WTC11 (cell line): ENCODE measurements at regions not wholly inside any gene's neighbourhood (a gene's known extent, or its start where the extent isn't known, plus 50 kb on each side); places are given as distances from the start of the nearest gene placed in this dataset.
"Not testable (repeated sequence)": the region's sequence is repeated elsewhere in the genome, so short reads cannot be mapped to it uniquely, and the experiment has no call there.

ENCODE experiments used
- ATF3 ChIP-seq: sonication (generic); formaldehyde crosslinking; conservative IDR thresholded peaks from 2 replicates; pipeline ENCODE4 v1.8.1; 2022; ENCODE audit warnings: mild to moderate bottlenecking, missing genetic modification reagents
- CREB1 ChIP-seq: sonication (generic); formaldehyde crosslinking; IDR thresholded peaks from 2 replicates; pipeline ENCODE4 v1.8.0; 2023; ENCODE audit warnings: mild to moderate bottlenecking, missing genetic modification reagents
- CTCF ChIP-seq: fragments of 200-600 bp; IDR thresholded peaks from 2 replicates; pipeline ENCODE4 v1.8.0; 2022; ENCODE audit warnings: antibody characterized with exemption
- E2F1 ChIP-seq: sonication (generic); formaldehyde crosslinking; IDR thresholded peaks from 2 replicates; pipeline ENCODE4 v1.8.0; 2022; ENCODE audit warnings: mild to moderate bottlenecking, missing genetic modification reagents
- E2F4 ChIP-seq: sonication (generic); formaldehyde crosslinking; IDR thresholded peaks from 2 replicates; pipeline ENCODE4 v1.8.1; 2022; ENCODE audit warnings: low read depth, mild to moderate bottlenecking, moderate library complexity, missing genetic modification reagents, borderline replicate concordance
- FOXP4 ChIP-seq: sonication (generic); formaldehyde crosslinking; IDR thresholded peaks from 2 replicates; pipeline ENCODE4 v1.8.0; 2022; ENCODE audit warnings: mild to moderate bottlenecking, missing genetic modification reagents
- MAX ChIP-seq: sonication (generic); formaldehyde crosslinking; IDR thresholded peaks from 2 replicates; pipeline ENCODE4 v1.8.0; 2022; ENCODE audit warnings: mild to moderate bottlenecking, missing genetic modification reagents
- MLX ChIP-seq: sonication (generic); formaldehyde crosslinking; IDR thresholded peaks from 2 replicates; pipeline ENCODE4 v1.8.1; 2023; ENCODE audit warnings: mild to moderate bottlenecking, missing genetic modification reagents, moderate library complexity
- NFYB ChIP-seq: sonication (generic); formaldehyde crosslinking; conservative IDR thresholded peaks from 2 replicates; pipeline ENCODE4 v1.8.0; 2022; ENCODE audit warnings: low read depth, missing genetic modification reagents
- RELA ChIP-seq: sonication (generic); formaldehyde crosslinking; IDR thresholded peaks from 2 replicates; pipeline ENCODE4 v1.8.1; 2022; ENCODE audit warnings: missing genetic modification reagents, mild to moderate bottlenecking, borderline replicate concordance
- SP1 ChIP-seq: sonication (generic); formaldehyde crosslinking; conservative IDR thresholded peaks from 2 replicates; pipeline ENCODE4 v1.8.1; 2022; ENCODE audit warnings: missing genetic modification reagents
- USF2 ChIP-seq: sonication (generic); formaldehyde crosslinking; IDR thresholded peaks from 2 replicates; pipeline ENCODE4 v1.8.1; 2023; ENCODE audit warnings: mild to moderate bottlenecking, missing genetic modification reagents, moderate library complexity

GRCh38 chr22:16352637-16353036, 240.0 kb downstream of the CCT8L2 start:
- not testable (repeated sequence) for TF ChIP-seq FOXP4 (CRISPR knock-in tag); MLX (CRISPR knock-in tag); ATF3 (CRISPR knock-in tag); CTCF; CREB1 (CRISPR knock-in tag); E2F4 (CRISPR knock-in tag); SP1 (CRISPR knock-in tag); E2F1 (CRISPR knock-in tag); MAX (CRISPR knock-in tag); NFYB (CRISPR knock-in tag); USF2 (CRISPR knock-in tag); RELA
